ENCODE measurements at regions not wholly inside any gene's neighbourhood (a gene's known extent, or its start where the extent isn't known, plus 50 kb on each side); places are given as distances from the start of the nearest gene placed in this dataset.
A peak's percentile ranks its signal among the peaks of the same experiment; 100 is the strongest.

DNA sequence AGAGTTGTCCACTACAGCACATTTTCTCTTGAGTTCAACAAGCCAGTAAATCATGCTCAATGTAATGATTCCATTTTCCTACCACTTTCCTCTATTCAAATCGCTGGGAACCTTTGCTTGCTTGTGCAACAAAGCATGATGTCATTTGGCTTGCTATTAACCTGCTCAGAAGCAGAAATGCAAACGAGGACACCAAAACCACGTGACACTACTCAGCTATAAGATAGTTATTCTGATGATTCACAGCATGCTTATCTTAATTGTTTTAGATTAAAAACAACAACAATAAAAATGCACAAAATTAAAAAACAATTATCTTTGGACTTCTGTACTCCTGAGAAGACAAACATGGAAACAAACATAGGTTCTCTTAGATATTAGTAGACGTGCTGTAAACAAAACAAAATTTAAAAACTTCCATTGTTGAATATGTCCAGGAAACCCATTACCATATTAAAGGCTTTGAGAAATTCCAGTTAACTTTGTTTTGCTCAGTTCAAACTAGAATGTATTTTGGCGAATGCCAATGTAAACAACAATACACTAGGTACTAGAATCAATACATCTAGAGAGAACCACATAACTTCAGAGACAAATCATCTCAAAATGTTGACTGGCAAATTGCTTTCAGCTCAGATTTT, 77.5 kb upstream of the KRAS start:
- peak; percentile 56; the same call in 1 of the 2 replicates for TF ChIP-seq MYC (IDR thresholded peaks at IDR 0.05; ENCODE audit: low read depth, low read length)
- TF ChIP-seq, protein P1, sequence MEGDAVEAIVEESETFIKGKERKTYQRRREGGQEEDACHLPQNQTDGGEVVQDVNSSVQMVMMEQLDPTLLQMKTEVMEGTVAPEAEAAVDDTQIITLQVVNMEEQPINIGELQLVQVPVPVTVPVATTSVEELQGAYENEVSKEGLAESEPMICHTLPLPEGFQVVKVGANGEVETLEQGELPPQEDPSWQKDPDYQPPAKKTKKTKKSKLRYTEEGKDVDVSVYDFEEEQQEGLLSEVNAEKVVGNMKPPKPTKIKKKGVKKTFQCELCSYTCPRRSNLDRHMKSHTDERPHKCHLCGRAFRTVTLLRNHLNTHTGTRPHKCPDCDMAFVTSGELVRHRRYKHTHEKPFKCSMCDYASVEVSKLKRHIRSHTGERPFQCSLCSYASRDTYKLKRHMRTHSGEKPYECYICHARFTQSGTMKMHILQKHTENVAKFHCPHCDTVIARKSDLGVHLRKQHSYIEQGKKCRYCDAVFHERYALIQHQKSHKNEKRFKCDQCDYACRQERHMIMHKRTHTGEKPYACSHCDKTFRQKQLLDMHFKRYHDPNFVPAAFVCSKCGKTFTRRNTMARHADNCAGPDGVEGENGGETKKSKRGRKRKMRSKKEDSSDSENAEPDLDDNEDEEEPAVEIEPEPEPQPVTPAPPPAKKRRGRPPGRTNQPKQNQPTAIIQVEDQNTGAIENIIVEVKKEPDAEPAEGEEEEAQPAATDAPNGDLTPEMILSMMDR (IDR thresholded peaks at IDR 0.05; ENCODE audit: low read depth, low read length) = no peak
- no peak for TF ChIP-seq POLR2A (IDR thresholded peaks at IDR 0.05; ENCODE audit: extremely low read depth, insufficient read length)
- TF ChIP-seq, protein P2, sequence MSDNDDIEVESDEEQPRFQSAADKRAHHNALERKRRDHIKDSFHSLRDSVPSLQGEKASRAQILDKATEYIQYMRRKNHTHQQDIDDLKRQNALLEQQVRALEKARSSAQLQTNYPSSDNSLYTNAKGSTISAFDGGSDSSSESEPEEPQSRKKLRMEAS (IDR thresholded peaks at IDR 0.05; ENCODE audit: low read depth, low read length) = peak; percentile 96
